Testis (tissue), 2 donors: ENCODE measurements at regions not wholly inside any gene's neighbourhood (a gene's known extent, or its start where the extent isn't known, plus 50 kb on each side); places are given as distances from the start of the nearest gene placed in this dataset.

Source experiments
- DNase-seq: peaks from one replicate; pipeline ENCODE4 v3.0.0-alpha.2; 2019
- H3K27ac ChIP-seq, 2 donors: fragments of 200-600 bp; sonication (generic); one replicate each; pipeline ENCODE4 v1.5.1; 2019
- H3K27me3 ChIP-seq: fragments of 200-600 bp; sonication (generic); one replicate; pipeline ENCODE4 v1.5.1; 2019
- H3K36me3 ChIP-seq: fragments of 200-600 bp; sonication (generic); one replicate; pipeline ENCODE4 v1.5.1; 2017; ENCODE audit warnings: low read depth; ENCODE audit errors: missing control alignments
- H3K4me1 ChIP-seq: fragments of 200-600 bp; sonication (generic); one replicate; pipeline ENCODE4 v1.5.1; 2019
- H3K4me3 ChIP-seq, 2 donors: fragments of 200-600 bp; sonication (generic); one replicate each; pipeline ENCODE4 v1.5.1; 2017 to 2019
- H3K9me3 ChIP-seq: fragments of 200-600 bp; sonication (generic); one replicate; pipeline ENCODE4 v1.5.1; 2017
- POLR2A ChIP-seq: fragments of 450-650 bp; IDR thresholded peaks from one replicate; pipeline ENCODE4 v1.6.1; 2017; ENCODE audit warnings: antibody characterized with exemption, mild to moderate bottlenecking, moderate library complexity
- WGBS, 2 donors: methylation state at CpG; one replicate each; pipeline ENCODE4 v1.1.5; 2018; 5-methylcytosine and 5-hydroxymethylcytosine counted together
- intact Hi-C: fragments of 100-400 bp; cut with DNase I; formaldehyde crosslinking; loops from one replicate; pipeline ENCODE4 v1.15.1; 2023; ENCODE audit warnings: low total_unique reads
- TF ChIP-seq, protein P1 (sequence below), 3 experiments: fragments of 450-650 bp in 2 of 3; fragments of 200-600 bp in 1 of 3; sonication (generic) in 1 of 3; IDR thresholded peaks; one replicate each; pipeline ENCODE4 v1.5.1; 2016 to 2019; ENCODE audit warnings: antibody characterized with exemption in 3 of 3, mild to moderate bottlenecking in 2 of 3, moderate library complexity in 1 of 3

DNA sequence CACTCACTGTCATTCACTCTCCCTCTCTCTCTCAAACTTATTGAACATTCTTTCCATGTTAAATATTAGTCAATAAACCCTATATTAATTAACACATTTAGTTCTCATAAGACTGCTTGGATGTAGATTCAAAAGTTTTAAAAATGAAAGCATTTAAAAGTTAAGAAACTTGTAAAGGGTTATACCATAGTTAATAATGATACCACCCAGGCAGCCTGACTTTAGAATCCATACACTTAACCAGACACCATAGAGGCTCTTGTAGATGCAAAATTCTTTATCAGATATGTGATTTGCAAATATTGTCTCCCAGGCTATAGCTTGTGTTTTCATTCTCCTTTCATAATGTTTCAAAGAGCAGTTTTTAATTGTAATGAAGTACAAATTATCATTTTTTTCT is 335.8 kb upstream of the ACTBL2 start:
- intact Hi-C loops: no loop called here
- Histone ChIP-seq H3K27ac (no peak overlapping the region), H3K9me3 (no peaks in the 10 kb centered on the region), H3K4me1 (no peaks in the 10 kb centered on the region), H3K27me3 (no peaks in the 10 kb centered on the region), H3K36me3 (no peaks in the 10 kb centered on the region), H3K4me3 (no peak overlapping the region)
- DNase-seq: no peak
- TF ChIP-seq POLR2A: no peak
- TF ChIP-seq, protein P1, sequence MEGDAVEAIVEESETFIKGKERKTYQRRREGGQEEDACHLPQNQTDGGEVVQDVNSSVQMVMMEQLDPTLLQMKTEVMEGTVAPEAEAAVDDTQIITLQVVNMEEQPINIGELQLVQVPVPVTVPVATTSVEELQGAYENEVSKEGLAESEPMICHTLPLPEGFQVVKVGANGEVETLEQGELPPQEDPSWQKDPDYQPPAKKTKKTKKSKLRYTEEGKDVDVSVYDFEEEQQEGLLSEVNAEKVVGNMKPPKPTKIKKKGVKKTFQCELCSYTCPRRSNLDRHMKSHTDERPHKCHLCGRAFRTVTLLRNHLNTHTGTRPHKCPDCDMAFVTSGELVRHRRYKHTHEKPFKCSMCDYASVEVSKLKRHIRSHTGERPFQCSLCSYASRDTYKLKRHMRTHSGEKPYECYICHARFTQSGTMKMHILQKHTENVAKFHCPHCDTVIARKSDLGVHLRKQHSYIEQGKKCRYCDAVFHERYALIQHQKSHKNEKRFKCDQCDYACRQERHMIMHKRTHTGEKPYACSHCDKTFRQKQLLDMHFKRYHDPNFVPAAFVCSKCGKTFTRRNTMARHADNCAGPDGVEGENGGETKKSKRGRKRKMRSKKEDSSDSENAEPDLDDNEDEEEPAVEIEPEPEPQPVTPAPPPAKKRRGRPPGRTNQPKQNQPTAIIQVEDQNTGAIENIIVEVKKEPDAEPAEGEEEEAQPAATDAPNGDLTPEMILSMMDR (IDR thresholded peaks at IDR 0.05): no peak

DNA sequence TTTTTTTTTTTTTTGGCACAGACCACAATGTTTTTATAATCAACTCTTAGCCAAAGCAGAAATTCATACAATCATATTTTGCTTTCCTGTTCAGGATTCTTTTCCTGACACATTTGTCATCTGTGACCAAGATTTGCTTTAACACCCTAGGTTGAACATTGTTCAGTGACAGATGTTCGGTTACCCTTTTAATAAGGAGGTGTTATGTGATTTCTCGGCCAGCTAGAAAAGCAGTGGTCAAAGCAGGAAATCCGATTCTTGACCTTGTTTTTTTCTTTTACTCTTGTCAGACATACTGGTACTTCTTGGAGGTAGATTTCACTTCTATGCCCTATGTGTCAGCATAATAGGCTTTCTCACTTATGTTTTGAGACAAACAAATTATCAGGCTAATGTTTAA is 335.3 kb upstream of the ACTBL2 start:
- H3K4me1 ChIP-seq: no peaks in the 10 kb centered on the region
- WGBS, 2 donors: 81 to 85% methylated on average over 3 of the region's 3 CpGs
- no peaks in the 10 kb centered on the region for H3K9me3 ChIP-seq
- H3K27ac ChIP-seq: no peak overlapping the region
- H3K36me3 ChIP-seq: no peaks in the 10 kb centered on the region
- H3K4me3 ChIP-seq: no peak overlapping the region
- no peak for DNase-seq
- H3K27me3 ChIP-seq: no peaks in the 10 kb centered on the region
- TF ChIP-seq POLR2A: no peak
- TF ChIP-seq, protein P1 (IDR thresholded peaks at IDR 0.05): no peak
- intact Hi-C loops: no loop called here

DNA sequence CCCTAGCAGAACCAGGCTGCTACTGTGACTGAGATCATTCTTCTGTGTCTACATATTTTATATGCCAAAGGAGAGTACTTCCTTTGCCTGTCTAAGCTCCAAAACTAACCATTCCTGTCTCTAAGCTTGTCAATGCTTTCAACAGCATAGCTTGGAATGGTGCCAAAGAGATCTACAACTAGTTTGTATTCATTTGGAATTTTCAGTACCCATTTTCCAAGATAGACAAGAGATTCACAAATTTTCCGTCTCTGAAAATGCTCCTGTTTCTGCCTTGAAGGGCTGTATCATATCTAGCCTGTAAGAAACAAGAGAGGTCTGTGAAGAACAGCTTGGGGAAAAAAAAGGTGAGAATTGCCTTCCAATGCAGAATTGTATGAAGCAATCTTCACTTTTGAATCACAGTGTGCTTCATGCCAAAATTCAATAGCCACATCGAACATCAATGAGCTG is 334.4 kb upstream of the ACTBL2 start:
- Histone ChIP-seq H3K4me1 (no peaks in the 10 kb centered on the region), H3K27ac (no peak overlapping the region), H3K36me3 (no peaks in the 10 kb centered on the region), H3K27me3 (no peaks in the 10 kb centered on the region), H3K9me3 (no peaks in the 10 kb centered on the region), H3K4me3 (no peak overlapping the region)
- intact Hi-C loops: no loop called here
- DNase-seq: no peak
- whole genome bisulfite sequencing, 2 donors: 85 to 87% methylated on average over 2 of the region's 2 CpGs
- TF ChIP-seq POLR2A: no peak
- TF ChIP-seq, protein P1 (IDR thresholded peaks at IDR 0.05): no peak

DNA sequence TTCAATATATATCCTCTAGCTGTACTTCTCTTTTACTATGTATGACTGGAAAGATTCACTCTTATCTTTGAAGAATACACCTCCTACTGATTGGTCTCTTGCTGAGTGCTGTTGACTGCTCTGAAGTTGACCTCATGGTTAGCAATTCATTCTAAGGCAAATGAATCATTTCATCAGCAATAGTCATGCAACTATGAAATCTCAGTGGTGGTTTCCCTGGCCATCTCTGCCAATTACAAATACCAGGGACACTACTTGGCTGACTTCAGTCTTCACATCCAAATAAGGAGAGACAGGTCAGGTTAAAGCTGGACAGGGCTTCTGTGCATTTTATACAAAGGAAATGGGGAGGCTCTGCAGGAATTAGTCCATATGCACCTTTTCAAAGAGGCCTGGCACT is 333.5 kb upstream of the ACTBL2 start:
- no peaks in the 10 kb centered on the region for H3K27me3 ChIP-seq
- intact Hi-C loops: no loop called here
- H3K27ac ChIP-seq: no peak overlapping the region
- TF ChIP-seq, protein P1 (IDR thresholded peaks at IDR 0.05): no peak
- TF ChIP-seq POLR2A: no peak
- H3K36me3 ChIP-seq: no peaks in the 10 kb centered on the region
- no peaks in the 10 kb centered on the region for H3K9me3 ChIP-seq
- no peak for DNase-seq
- H3K4me3 ChIP-seq: no peak overlapping the region
- no peaks in the 10 kb centered on the region for H3K4me1 ChIP-seq

DNA sequence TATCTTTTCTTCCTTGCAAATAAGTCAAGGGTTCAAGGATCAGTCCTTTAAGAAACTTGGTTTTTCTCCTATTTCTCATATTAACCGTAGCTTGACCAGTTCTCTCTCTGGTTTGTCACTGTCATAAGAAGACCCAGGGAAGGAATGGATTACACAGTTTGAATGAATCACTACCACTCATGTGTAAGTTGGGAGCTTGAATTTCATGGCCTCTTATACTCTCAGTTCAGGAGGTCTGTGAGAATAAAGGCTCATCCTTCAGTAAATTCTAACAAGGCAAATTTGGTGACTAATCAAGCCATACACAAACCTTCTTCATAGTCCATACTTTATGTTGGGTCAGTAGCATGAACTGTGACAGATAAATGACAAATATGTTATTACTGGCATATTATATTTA is 323.1 kb upstream of the ACTBL2 start:
- WGBS, 2 donors: 95 to 100% methylated on average over 1 of the region's 1 CpG
- H3K27ac ChIP-seq: no peak overlapping the region
- no peaks in the 10 kb centered on the region for H3K27me3 ChIP-seq
- H3K4me1 ChIP-seq: no peaks in the 10 kb centered on the region
- intact Hi-C loops: no loop called here
- H3K9me3 ChIP-seq: no peaks in the 10 kb centered on the region
- DNase-seq: no peak
- TF ChIP-seq, protein P1 (IDR thresholded peaks at IDR 0.05): no peak
- TF ChIP-seq POLR2A: no peak
- no peaks in the 10 kb centered on the region for H3K36me3 ChIP-seq
- H3K4me3 ChIP-seq: no peak overlapping the region
